Mucosa of descending colon (tissue), 3 donors: ENCODE measurements at regions not wholly inside any gene's neighbourhood (a gene's known extent, or its start where the extent isn't known, plus 50 kb on each side); places are given as distances from the start of the nearest gene placed in this dataset.
"Not testable (repeated sequence)": the region's sequence is repeated elsewhere in the genome, so short reads cannot be mapped to it uniquely, and the experiment has no call there.

Source experiments
- ATAC-seq: fragments of 200-7000 bp; cut with Tn5 transposase; one replicate; pipeline ENCODE4 v1.9.1; 2020; ENCODE audit warnings: mild to moderate bottlenecking, moderate library complexity
- DNase-seq, 3 donors: peaks; one replicate each; pipeline ENCODE4 v3.0.0-alpha.2; 2020
- H3K36me3 ChIP-seq: fragments of 200-600 bp; one replicate; pipeline ENCODE4 v1.8.0; 2021; ENCODE audit warnings: low read depth, mild to moderate bottlenecking
- H3K4me1 ChIP-seq: fragments of 200-600 bp; one replicate; pipeline ENCODE4 v1.8.0; 2021; ENCODE audit warnings: low read depth, mild to moderate bottlenecking
- H3K4me3 ChIP-seq: fragments of 200-600 bp; one replicate; pipeline ENCODE4 v1.8.0; 2021; ENCODE audit warnings: mild to moderate bottlenecking
- H3K9me3 ChIP-seq: fragments of 200-600 bp; one replicate; pipeline ENCODE4 v1.8.0; 2021; ENCODE audit warnings: mild to moderate bottlenecking
- intact Hi-C, 2 donors: fragments of 100-400 bp; cut with DNase I in 1 of 2; cut with micrococcal nuclease in 1 of 2; formaldehyde crosslinking; loops; one replicate each; pipeline versions ENCODE4 v1.11.0 to v1.11.1; 2022; cut with DNase I, micrococcal nuclease
- TF ChIP-seq, protein P1 (sequence below): fragments of 200-600 bp; IDR thresholded peaks from one replicate; pipeline ENCODE4 v1.8.0; 2022; ENCODE audit warnings: antibody characterized with exemption, mild to moderate bottlenecking
- donor health status: DM: no; HTN: no; CAD: no; lungs with moderate emphysema.
- donor health status: DM: no; HTN: no; CAD: no.
- donor health status: DM: no; HTN: yes; CAD: no.

DNA sequence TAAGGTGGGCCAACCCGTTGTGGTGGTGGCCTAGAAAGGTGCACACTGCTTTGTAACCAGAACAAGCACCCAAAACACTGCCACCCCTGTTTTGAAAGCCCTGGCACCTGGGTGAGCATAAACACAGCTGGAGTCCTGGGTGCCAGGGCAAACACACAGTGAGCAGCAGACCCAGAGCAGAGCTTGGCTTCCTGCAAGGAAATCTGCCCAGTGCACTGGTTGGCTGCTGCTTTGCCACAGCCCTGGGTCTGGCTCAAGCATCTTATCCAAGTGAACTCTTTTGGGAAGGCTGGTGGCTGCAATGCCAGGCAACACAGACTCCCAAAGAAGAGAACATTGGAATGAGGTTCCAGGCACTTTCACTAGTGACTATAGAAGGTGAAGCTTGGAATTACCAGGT is 145.5 kb upstream of the PDE1C start:
- TF ChIP-seq, protein P1, sequence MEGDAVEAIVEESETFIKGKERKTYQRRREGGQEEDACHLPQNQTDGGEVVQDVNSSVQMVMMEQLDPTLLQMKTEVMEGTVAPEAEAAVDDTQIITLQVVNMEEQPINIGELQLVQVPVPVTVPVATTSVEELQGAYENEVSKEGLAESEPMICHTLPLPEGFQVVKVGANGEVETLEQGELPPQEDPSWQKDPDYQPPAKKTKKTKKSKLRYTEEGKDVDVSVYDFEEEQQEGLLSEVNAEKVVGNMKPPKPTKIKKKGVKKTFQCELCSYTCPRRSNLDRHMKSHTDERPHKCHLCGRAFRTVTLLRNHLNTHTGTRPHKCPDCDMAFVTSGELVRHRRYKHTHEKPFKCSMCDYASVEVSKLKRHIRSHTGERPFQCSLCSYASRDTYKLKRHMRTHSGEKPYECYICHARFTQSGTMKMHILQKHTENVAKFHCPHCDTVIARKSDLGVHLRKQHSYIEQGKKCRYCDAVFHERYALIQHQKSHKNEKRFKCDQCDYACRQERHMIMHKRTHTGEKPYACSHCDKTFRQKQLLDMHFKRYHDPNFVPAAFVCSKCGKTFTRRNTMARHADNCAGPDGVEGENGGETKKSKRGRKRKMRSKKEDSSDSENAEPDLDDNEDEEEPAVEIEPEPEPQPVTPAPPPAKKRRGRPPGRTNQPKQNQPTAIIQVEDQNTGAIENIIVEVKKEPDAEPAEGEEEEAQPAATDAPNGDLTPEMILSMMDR: no peak
- DNase-seq (no peak), ATAC-seq (no peak)
- Histone ChIP-seq H3K36me3 (no peaks in the 10 kb centered on the region), H3K4me1 (no peaks in the 10 kb centered on the region), H3K9me3 (no peaks in the 10 kb centered on the region), H3K4me3 (no peak overlapping the region)
- intact Hi-C loops: loop anchor here in 1 of 2 donors (10.0 kb wide), 1 partner anchor 259 kb away; no protein-coding TSS in a partner anchor

DNA sequence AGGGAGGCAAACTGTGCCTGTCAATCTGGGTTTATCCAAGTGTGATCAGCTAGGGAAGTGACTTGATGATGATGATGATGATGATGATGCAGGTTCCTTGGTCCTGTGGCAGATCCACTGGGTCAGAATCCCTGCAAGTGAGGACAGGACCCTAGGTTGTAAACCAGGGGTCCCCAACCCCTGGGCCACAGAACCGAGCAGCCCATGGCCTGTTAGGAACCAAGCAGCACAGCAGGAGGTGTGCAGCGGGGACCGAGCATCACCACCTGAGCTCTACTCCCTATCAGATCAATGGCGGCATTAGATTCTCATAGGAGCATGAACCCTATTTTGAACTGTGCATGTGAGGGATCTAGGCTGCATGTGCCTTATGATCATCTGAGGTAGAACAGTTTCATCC is 144.7 kb upstream of the PDE1C start:
- Histone ChIP-seq H3K36me3 (no peaks in the 10 kb centered on the region), H3K4me3 (no peak overlapping the region), H3K9me3 (no peaks in the 10 kb centered on the region), H3K4me1 (no peaks in the 10 kb centered on the region)
- TF ChIP-seq, protein P1: no peak
- no peak for ATAC-seq
- intact Hi-C loops: loop anchor here in 1 of 2 donors (10.0 kb wide), 1 partner anchor 260 kb away; no protein-coding TSS in a partner anchor
- DNase-seq: no peak

DNA sequence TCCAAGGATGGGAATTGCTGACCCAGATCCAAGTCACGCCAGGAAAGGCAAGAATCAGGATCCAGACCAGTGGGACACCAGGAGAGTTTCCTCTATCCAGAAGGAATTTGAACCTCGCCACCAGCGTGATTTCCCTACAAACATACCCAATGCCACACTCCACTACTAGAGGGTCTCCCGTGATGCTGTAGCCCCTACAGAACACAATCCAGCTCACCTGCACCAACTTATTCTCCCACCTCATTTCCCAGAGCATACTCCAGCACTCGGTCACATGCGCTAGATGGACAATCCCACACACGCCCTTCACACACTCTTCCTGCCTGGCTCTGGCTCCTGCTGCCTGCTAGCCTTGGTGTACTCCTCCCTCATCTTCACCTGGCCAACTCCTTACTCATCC is 142.1 kb upstream of the PDE1C start:
- no peak for DNase-seq
- no peak for ATAC-seq
- H3K4me3 ChIP-seq: no peak overlapping the region
- TF ChIP-seq, protein P1: no peak
- no peaks in the 10 kb centered on the region for H3K9me3 ChIP-seq
- intact Hi-C loops: loop anchor here in 1 of 2 donors (10.0 kb wide), 1 partner anchor 262 kb away; no protein-coding TSS in a partner anchor
- H3K36me3 ChIP-seq: no peaks in the 10 kb centered on the region
- H3K4me1 ChIP-seq: no peaks in the 10 kb centered on the region

DNA sequence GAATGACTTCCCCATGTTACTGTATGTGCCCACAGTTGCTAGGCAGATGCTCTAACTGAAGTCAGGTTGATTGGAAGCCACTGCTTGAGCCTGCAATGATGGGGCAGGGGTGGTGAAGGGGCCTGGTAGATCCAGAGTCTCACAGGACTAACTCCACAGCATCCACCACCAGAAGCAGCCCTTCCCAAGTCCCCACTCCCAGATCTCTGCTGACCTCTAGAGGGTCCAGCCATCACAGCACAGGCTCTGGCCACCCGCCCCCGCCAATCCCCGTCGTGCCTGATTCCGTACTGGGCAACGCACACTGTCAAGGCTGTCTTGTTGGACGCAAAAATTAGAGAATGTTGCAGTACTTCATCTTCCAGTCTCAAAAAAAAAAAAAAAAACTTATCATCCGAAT is 136.8 kb upstream of the PDE1C start:
- H3K36me3 ChIP-seq: no peaks in the 10 kb centered on the region
- no peaks in the 10 kb centered on the region for H3K9me3 ChIP-seq
- no peak overlapping the region for H3K4me3 ChIP-seq
- intact Hi-C loops: no loop called here
- ATAC-seq (no peak), DNase-seq (no peak)
- TF ChIP-seq, protein P1: no peak
- H3K4me1 ChIP-seq: no peaks in the 10 kb centered on the region

DNA sequence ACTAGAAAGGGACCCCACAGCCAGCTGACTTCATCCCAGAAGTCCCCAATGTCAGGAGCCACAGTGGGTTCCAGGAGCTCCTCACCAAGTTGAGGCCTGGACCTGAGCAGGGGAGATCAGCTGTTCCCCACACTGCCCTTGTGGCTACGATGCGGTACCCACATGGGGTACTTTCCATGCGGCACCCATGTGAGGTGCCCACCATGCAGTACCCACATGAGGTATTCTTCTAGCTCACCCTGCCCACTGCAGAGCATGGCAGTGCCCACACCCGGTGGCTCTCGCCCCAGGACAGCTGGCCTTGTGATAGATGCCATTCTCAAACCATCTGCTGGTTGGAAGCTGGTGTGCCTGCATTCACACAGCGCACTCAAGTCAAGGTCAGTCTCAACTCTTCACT is 136.3 kb upstream of the PDE1C start:
- ATAC-seq (no peak), DNase-seq (no peak)
- no peak overlapping the region for H3K4me3 ChIP-seq
- H3K36me3 ChIP-seq: no peaks in the 10 kb centered on the region
- TF ChIP-seq, protein P1: no peak
- H3K9me3 ChIP-seq: no peaks in the 10 kb centered on the region
- H3K4me1 ChIP-seq: no peaks in the 10 kb centered on the region
- intact Hi-C loops: no loop called here

DNA sequence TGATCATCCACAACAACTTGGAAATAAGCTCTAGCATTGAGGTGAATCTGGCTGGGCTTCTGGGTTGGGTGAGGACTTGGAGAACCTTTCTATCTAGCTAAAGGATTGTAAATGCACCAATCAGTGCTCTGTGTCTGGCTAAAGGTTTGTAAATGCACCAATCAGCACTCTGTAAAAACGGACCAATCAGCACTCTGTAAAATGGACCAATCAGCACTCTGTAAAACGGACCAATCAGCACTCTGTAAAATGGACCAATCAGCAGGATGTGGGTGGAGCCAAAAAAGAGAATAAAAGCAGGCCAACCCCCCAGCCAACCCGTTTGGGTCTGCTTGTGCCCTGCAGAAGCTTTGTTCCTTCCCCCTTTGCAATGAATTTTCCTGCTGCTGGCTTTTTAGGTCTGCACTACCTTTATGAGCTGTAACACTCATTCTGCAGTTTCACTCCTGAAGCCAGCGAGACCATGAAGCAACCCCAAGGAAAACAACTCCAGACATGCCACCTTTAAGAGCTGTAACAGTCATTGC is 135.2 kb upstream of the PDE1C start:
- DNase-seq, ATAC-seq: not testable (repeated sequence)
- intact Hi-C loops: loop anchor here in 1 of 2 donors (2.0 kb wide), 1 partner anchor 461 kb away; no protein-coding TSS in a partner anchor

More for the DNA sequence above, 135.2 kb upstream of the PDE1C start:
- H3K4me3 ChIP-seq, H3K4me1 ChIP-seq, H3K36me3 ChIP-seq, H3K9me3 ChIP-seq: not testable (repeated sequence)
